ENCODE measurements at regions not wholly inside any gene's neighbourhood (a gene's known extent, or its start where the extent isn't known, plus 50 kb on each side); places are given as distances from the start of the nearest gene placed in this dataset.

DNA sequence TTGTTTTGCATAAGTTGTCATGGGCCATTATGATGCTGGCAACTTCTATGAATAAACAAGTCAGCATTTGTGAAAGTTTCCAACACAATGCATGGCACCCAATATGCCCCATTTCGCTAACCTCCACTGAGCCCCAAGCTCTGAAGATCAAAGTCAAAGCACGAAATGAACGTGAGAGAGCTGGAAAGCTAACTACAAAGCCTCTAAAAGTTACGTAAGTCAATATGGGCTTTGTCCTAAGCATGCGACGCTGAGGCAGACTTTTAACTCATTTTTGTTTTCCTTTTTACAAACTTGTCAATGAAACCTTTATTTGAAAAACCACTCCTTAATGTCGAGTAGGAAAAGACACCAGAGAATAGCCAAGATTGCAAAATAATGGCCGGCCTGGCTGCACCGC, 131.6 kb upstream of the NUDT7 start:
- TF ChIP-seq, protein P1, sequence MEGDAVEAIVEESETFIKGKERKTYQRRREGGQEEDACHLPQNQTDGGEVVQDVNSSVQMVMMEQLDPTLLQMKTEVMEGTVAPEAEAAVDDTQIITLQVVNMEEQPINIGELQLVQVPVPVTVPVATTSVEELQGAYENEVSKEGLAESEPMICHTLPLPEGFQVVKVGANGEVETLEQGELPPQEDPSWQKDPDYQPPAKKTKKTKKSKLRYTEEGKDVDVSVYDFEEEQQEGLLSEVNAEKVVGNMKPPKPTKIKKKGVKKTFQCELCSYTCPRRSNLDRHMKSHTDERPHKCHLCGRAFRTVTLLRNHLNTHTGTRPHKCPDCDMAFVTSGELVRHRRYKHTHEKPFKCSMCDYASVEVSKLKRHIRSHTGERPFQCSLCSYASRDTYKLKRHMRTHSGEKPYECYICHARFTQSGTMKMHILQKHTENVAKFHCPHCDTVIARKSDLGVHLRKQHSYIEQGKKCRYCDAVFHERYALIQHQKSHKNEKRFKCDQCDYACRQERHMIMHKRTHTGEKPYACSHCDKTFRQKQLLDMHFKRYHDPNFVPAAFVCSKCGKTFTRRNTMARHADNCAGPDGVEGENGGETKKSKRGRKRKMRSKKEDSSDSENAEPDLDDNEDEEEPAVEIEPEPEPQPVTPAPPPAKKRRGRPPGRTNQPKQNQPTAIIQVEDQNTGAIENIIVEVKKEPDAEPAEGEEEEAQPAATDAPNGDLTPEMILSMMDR (IDR thresholded peaks at IDR 0.05) = no peak
- TF ChIP-seq POLR2A (IDR thresholded peaks at IDR 0.05) = no peak

Data from Peyer's patch (tissue), 4 donors.